ENCODE measurements at regions not wholly inside any gene's neighbourhood (a gene's known extent, or its start where the extent isn't known, plus 50 kb on each side); places are given as distances from the start of the nearest gene placed in this dataset.

DNA sequence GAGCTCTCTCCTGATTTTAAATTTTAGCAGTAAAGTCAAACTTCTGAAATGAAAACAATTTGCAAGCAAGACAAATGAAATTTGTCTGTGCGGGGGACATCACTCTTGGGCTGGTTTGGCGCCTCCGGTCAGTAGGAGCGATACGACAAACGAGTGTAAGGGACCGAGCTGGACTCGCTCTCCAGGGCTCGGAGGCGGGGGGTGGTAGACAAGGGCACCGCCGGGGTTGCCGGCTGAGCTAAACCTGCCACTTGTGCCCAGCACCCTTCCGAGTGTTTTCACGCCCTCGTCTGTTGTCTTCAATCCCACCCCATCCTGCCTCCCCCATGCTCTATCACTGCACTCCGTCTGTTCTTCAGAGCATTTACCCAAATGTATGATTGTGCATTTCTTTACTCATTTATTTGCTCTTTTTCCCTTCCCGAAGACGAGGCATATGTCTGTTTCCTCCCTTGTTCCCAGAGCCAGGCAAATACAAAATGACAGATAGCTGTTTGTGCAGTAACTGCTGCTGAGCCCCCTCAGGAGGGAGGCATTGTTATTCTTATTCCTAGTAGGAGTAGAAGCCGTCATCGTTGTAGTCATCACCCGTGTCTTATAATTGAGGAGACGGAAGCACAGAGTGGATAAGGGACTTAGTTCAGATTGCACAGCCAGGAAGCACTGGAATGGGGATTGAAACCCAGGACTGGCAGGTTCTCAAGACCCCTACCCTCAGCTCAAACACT is 62.8 kb upstream of the APCDD1L start:
- ChIA-PET CTCF (no interaction called here), SMC1A (ENCODE audit: uncharacterized antibody, unreplicated experiment) (no interaction called here), POLR2A (no interaction called here), RAD21 (ENCODE audit: unreplicated experiment) (no interaction called here)
- TF ChIP-seq, protein P1, sequence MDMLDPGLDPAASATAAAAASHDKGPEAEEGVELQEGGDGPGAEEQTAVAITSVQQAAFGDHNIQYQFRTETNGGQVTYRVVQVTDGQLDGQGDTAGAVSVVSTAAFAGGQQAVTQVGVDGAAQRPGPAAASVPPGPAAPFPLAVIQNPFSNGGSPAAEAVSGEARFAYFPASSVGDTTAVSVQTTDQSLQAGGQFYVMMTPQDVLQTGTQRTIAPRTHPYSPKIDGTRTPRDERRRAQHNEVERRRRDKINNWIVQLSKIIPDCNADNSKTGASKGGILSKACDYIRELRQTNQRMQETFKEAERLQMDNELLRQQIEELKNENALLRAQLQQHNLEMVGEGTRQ (IDR thresholded peaks at IDR 0.05; ENCODE audit: borderline replicate concordance, low read depth, low read length), result no peak
- TF ChIP-seq ZNF217 (IDR thresholded peaks at IDR 0.05), result no peak
- TF ChIP-seq BHLHE40 (IDR thresholded peaks at IDR 0.05; ENCODE audit: borderline replicate concordance in 1 of 2, low read depth in 2 of 2, low read length in 1 of 2), result no peak
- TF ChIP-seq, protein P2, sequence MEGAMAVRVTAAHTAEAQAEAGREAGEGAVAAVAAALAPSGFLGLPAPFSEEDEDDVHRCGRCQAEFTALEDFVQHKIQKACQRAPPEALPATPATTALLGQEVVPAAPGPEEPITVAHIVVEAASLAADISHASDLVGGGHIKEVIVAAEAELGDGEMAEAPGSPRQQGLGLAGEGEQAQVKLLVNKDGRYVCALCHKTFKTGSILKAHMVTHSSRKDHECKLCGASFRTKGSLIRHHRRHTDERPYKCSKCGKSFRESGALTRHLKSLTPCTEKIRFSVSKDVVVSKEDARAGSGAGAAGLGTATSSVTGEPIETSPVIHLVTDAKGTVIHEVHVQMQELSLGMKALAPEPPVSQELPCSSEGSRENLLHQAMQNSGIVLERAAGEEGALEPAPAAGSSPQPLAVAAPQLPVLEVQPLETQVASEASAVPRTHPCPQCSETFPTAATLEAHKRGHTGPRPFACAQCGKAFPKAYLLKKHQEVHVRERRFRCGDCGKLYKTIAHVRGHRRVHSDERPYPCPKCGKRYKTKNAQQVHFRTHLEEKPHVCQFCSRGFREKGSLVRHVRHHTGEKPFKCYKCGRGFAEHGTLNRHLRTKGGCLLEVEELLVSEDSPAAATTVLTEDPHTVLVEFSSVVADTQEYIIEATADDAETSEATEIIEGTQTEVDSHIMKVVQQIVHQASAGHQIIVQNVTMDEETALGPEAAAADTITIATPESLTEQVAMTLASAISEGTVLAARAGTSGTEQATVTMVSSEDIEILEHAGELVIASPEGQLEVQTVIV (IDR thresholded peaks at IDR 0.05; ENCODE audit: borderline replicate concordance, partially characterized antibody), result no peak
- TF ChIP-seq TCF3 (IDR thresholded peaks at IDR 0.05; ENCODE audit: borderline replicate concordance, insufficient read depth, low read depth, low read length), result no peak
- no peak for TF ChIP-seq HDGF (IDR thresholded peaks at IDR 0.05)
- TF ChIP-seq NR2C2 (IDR thresholded peaks at IDR 0.05; ENCODE audit: borderline replicate concordance, control insufficient read depth, insufficient read length, low read depth), result no peak
- TF ChIP-seq, protein P3, sequence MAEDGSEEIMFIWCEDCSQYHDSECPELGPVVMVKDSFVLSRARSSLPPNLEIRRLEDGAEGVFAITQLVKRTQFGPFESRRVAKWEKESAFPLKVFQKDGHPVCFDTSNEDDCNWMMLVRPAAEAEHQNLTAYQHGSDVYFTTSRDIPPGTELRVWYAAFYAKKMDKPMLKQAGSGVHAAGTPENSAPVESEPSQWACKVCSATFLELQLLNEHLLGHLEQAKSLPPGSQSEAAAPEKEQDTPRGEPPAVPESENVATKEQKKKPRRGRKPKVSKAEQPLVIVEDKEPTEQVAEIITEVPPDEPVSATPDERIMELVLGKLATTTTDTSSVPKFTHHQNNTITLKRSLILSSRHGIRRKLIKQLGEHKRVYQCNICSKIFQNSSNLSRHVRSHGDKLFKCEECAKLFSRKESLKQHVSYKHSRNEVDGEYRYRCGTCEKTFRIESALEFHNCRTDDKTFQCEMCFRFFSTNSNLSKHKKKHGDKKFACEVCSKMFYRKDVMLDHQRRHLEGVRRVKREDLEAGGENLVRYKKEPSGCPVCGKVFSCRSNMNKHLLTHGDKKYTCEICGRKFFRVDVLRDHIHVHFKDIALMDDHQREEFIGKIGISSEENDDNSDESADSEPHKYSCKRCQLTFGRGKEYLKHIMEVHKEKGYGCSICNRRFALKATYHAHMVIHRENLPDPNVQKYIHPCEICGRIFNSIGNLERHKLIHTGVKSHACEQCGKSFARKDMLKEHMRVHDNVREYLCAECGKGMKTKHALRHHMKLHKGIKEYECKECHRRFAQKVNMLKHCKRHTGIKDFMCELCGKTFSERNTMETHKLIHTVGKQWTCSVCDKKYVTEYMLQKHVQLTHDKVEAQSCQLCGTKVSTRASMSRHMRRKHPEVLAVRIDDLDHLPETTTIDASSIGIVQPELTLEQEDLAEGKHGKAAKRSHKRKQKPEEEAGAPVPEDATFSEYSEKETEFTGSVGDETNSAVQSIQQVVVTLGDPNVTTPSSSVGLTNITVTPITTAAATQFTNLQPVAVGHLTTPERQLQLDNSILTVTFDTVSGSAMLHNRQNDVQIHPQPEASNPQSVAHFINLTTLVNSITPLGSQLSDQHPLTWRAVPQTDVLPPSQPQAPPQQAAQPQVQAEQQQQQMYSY (CRISPR knock-in tag; IDR thresholded peaks at IDR 0.05), result no peak
- TF ChIP-seq, protein P4, sequence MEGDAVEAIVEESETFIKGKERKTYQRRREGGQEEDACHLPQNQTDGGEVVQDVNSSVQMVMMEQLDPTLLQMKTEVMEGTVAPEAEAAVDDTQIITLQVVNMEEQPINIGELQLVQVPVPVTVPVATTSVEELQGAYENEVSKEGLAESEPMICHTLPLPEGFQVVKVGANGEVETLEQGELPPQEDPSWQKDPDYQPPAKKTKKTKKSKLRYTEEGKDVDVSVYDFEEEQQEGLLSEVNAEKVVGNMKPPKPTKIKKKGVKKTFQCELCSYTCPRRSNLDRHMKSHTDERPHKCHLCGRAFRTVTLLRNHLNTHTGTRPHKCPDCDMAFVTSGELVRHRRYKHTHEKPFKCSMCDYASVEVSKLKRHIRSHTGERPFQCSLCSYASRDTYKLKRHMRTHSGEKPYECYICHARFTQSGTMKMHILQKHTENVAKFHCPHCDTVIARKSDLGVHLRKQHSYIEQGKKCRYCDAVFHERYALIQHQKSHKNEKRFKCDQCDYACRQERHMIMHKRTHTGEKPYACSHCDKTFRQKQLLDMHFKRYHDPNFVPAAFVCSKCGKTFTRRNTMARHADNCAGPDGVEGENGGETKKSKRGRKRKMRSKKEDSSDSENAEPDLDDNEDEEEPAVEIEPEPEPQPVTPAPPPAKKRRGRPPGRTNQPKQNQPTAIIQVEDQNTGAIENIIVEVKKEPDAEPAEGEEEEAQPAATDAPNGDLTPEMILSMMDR (IDR thresholded peaks at IDR 0.05 in 2 of 3, conservative IDR thresholded peaks at IDR 0.05 in 1 of 3; ENCODE audit: control insufficient read depth in 2 of 3, extremely low read depth in 1 of 3, insufficient read depth in 1 of 3, low read depth in 3 of 3, low read length in 3 of 3), result no peak
- TF ChIP-seq CREM (IDR thresholded peaks at IDR 0.05; ENCODE audit: low read depth), result no peak
- no peak for TF ChIP-seq YY1 (IDR thresholded peaks at IDR 0.05; ENCODE audit: low read depth, low read length)
- DNase-seq (ENCODE audit: low read depth, low spot score) (no peak), ATAC-seq (no peak), FAIRE-seq (no peak)
- Histone ChIP-seq H3K9me3 (replicated peaks; ENCODE audit: control insufficient read depth, insufficient read depth, low read length) (no peaks in the 10 kb centered on the region; the same call in 2 of the 3 replicates), H3K4me2 (ENCODE audit: control insufficient read depth, insufficient read depth) (no peak overlapping the region), H4K20me1 (ENCODE audit: control insufficient read depth, insufficient read depth) (no peaks in the 10 kb centered on the region), H3K79me2 (ENCODE audit: control insufficient read depth, insufficient read depth, low read length) (no peaks in the 10 kb centered on the region), H2AFZ (ENCODE audit: control insufficient read depth, low read depth, low read length) (no peak overlapping the region), H3K27me3 (replicated peaks in 1 of 2; ENCODE audit: control insufficient read depth in 2 of 2, insufficient read depth in 2 of 2, low read length in 1 of 2) (peaks cover 0 to 1% of the 10 kb centered on the region in 2 experiments; a peak in 3 of 4 replicates), H3K27ac (ENCODE audit: control insufficient read depth, insufficient read depth) (no peak overlapping the region), H3K4me3 (no peak overlapping the region), H3K36me3 (ENCODE audit: control insufficient read depth in 2 of 2, insufficient read depth in 2 of 2, low read length in 1 of 2) (no peaks in the 10 kb centered on the region), H3K4me1 (ENCODE audit: control insufficient read depth, insufficient read depth, low read length) (no peaks in the 10 kb centered on the region), H3K9ac (ENCODE audit: control insufficient read depth, insufficient read depth, low read length) (no peak overlapping the region)
- in situ Hi-C loops (cut with MboI) (no loop called here), intact Hi-C loops (cut with micrococcal nuclease; ENCODE audit: unreplicated experiment) (no loop called here)
- no TSS peak for BruUV-seq (replicated peaks)
- 63% methylated on average over 23 of the region's 23 CpGs for WGBS (ENCODE audit: insufficient coverage, insufficient replicate concordance, low lambda C conversion rate, missing lambda C conversion rate)

Measured in GM12878 (cell line).